ENCODE measurements at regions not wholly inside any gene's neighbourhood (a gene's known extent, or its start where the extent isn't known, plus 50 kb on each side); places are given as distances from the start of the nearest gene placed in this dataset.

DNA sequence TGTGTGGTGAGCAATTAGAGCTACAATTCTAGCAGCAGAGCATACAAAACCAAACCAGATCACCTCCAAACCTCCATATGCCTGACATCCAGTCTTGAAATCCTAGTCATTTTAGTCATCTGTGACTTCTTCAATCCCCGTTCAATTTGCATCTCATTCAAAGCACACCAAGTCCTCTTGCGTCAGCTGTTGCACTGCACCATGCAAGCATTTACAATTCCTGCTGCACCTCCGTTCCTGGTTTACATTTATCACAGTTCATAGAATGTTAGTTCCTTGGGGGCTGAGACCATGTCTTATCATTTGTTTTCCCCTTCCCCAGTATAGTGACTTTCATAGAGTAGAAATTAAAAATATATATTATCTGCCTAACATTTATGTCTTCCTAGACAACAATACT is 116.9 kb downstream of the BDH1 start:
- ChIA-PET POLR2A (interaction anchor here (0.6 kb wide), 1 partner anchor 203 kb away, joined by 5 read pairs; no protein-coding TSS in a partner anchor), CTCF (no interaction called here)
- H3K27me3 ChIP-seq (ENCODE audit: control insufficient read depth in 1 of 2, insufficient read depth in 2 of 2, low read length in 2 of 2) = no peaks in the 10 kb centered on the region
- Mint-ChIP-seq H3K27ac (no peak overlapping the region), H3K4me3 (no peak overlapping the region), H3K27me3 (peaks cover 28% of the 10 kb centered on the region), H3K36me3 (ENCODE audit: low read depth) (no peaks in the 10 kb centered on the region), H3K4me1 (ENCODE audit: low read depth) (peaks cover 2% of the 10 kb centered on the region), H3K9me3 (no peaks in the 10 kb centered on the region)
- DNase-seq (no peak), ATAC-seq (ENCODE audit: poor library complexity) (no peak)
- no peaks in the 10 kb centered on the region for H3K9me3 ChIP-seq (ENCODE audit: control insufficient read depth in 1 of 2, insufficient read depth in 1 of 2, low read length in 2 of 2)
- no peak overlapping the region for H3K4me3 ChIP-seq (ENCODE audit: low read length)
- TF ChIP-seq, protein P1, sequence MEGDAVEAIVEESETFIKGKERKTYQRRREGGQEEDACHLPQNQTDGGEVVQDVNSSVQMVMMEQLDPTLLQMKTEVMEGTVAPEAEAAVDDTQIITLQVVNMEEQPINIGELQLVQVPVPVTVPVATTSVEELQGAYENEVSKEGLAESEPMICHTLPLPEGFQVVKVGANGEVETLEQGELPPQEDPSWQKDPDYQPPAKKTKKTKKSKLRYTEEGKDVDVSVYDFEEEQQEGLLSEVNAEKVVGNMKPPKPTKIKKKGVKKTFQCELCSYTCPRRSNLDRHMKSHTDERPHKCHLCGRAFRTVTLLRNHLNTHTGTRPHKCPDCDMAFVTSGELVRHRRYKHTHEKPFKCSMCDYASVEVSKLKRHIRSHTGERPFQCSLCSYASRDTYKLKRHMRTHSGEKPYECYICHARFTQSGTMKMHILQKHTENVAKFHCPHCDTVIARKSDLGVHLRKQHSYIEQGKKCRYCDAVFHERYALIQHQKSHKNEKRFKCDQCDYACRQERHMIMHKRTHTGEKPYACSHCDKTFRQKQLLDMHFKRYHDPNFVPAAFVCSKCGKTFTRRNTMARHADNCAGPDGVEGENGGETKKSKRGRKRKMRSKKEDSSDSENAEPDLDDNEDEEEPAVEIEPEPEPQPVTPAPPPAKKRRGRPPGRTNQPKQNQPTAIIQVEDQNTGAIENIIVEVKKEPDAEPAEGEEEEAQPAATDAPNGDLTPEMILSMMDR (IDR thresholded peaks at IDR 0.05) = no peak
- no peaks in the 10 kb centered on the region for H3K4me1 ChIP-seq (ENCODE audit: insufficient read depth, low read length)
- no peak overlapping the region for H3K27ac ChIP-seq (ENCODE audit: low read depth in 1 of 2, low read length in 2 of 2)
- H3K36me3 ChIP-seq (ENCODE audit: insufficient read depth, low read length) = no peaks in the 10 kb centered on the region
- intact Hi-C loops (cut with DNase I, micrococcal nuclease) = no loop called here

DNA sequence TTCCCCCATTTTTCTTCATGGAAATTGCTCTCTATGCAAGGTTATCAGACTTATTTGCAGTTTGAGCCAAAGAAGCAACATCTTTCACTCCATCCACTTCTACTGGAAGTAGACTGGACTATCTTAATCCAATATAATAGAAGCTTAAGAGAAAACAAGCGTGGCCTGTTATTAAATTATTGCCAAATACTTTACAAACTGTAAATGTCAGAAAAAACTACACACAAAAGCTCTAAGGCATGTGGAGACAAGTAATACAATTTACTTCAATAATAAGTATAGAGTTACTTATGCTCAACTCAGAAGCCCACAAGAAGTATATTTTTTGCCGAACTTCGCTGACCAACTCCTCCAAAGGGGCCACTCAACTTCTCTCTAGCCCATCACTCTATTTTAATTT is 120.3 kb downstream of the BDH1 start:
- Histone ChIP-seq H3K27ac (ENCODE audit: low read depth in 1 of 2, low read length in 2 of 2) (no peak overlapping the region), H3K4me1 (ENCODE audit: insufficient read depth, low read length) (no peaks in the 10 kb centered on the region), H3K9me3 (ENCODE audit: control insufficient read depth in 1 of 2, insufficient read depth in 1 of 2, low read length in 2 of 2) (no peaks in the 10 kb centered on the region), H3K4me3 (ENCODE audit: low read length) (no peak overlapping the region), H3K27me3 (ENCODE audit: control insufficient read depth in 1 of 2, insufficient read depth in 2 of 2, low read length in 2 of 2) (no peaks in the 10 kb centered on the region), H3K36me3 (ENCODE audit: insufficient read depth, low read length) (no peaks in the 10 kb centered on the region)
- TF ChIP-seq, protein P1 (IDR thresholded peaks at IDR 0.05) = no peak
- CTCF ChIA-PET = no interaction called here
- POLR2A ChIA-PET = no interaction called here
- Mint-ChIP-seq H3K27me3 (peaks cover 27% of the 10 kb centered on the region), H3K4me1 (ENCODE audit: low read depth) (peaks cover 6% of the 10 kb centered on the region), H3K9me3 (no peaks in the 10 kb centered on the region), H3K27ac (no peak overlapping the region), H3K36me3 (ENCODE audit: low read depth) (no peaks in the 10 kb centered on the region), H3K4me3 (no peak overlapping the region)
- ATAC-seq (ENCODE audit: poor library complexity) (no peak), DNase-seq (no peak)
- intact Hi-C loops (cut with DNase I, micrococcal nuclease) = no loop called here

DNA sequence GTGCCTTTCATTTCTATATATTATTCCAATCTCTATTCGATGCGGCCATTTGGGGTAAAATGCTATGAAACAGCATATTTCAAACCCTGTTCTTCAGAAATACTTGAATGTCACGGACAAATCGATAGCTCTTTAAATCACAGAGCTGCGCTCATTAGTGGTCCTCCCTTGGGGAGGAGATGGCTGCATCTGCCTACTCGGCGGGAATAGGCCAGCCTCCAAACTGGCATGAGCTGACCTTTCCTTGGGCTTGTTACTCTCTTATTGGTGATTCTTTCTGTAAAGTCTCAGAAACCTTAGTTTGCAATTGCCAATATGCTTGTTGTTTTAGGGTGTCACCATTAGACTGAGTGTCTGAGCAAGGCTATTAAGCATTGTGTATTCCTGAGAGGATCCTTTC is 120.9 kb downstream of the BDH1 start:
- DNase-seq (no peak), ATAC-seq (ENCODE audit: poor library complexity) (no peak)
- Histone ChIP-seq H3K27me3 (ENCODE audit: control insufficient read depth in 1 of 2, insufficient read depth in 2 of 2, low read length in 2 of 2) (no peaks in the 10 kb centered on the region), H3K9me3 (ENCODE audit: control insufficient read depth in 1 of 2, insufficient read depth in 1 of 2, low read length in 2 of 2) (no peaks in the 10 kb centered on the region), H3K4me3 (ENCODE audit: low read length) (no peak overlapping the region), H3K4me1 (ENCODE audit: insufficient read depth, low read length) (no peaks in the 10 kb centered on the region), H3K36me3 (ENCODE audit: insufficient read depth, low read length) (no peaks in the 10 kb centered on the region), H3K27ac (ENCODE audit: low read depth in 1 of 2, low read length in 2 of 2) (no peak overlapping the region)
- H3K27ac Mint-ChIP-seq = no peak overlapping the region
- H3K36me3 Mint-ChIP-seq (ENCODE audit: low read depth) = no peaks in the 10 kb centered on the region
- POLR2A ChIA-PET = no interaction called here
- TF ChIP-seq, protein P1 (IDR thresholded peaks at IDR 0.05) = no peak
- intact Hi-C loops (cut with DNase I, micrococcal nuclease) = no loop called here
- H3K9me3 Mint-ChIP-seq = no peaks in the 10 kb centered on the region
- H3K4me3 Mint-ChIP-seq = no peak overlapping the region
- H3K4me1 Mint-ChIP-seq (ENCODE audit: low read depth) = peaks cover 7% of the 10 kb centered on the region
- peaks cover 28% of the 10 kb centered on the region for H3K27me3 Mint-ChIP-seq
- CTCF ChIA-PET = no interaction called here
